ENCODE measurements at regions not wholly inside any gene's neighbourhood (a gene's known extent, or its start where the extent isn't known, plus 50 kb on each side); places are given as distances from the start of the nearest gene placed in this dataset.
A peak's percentile ranks its signal among the peaks of the same experiment; 100 is the strongest.

DNA sequence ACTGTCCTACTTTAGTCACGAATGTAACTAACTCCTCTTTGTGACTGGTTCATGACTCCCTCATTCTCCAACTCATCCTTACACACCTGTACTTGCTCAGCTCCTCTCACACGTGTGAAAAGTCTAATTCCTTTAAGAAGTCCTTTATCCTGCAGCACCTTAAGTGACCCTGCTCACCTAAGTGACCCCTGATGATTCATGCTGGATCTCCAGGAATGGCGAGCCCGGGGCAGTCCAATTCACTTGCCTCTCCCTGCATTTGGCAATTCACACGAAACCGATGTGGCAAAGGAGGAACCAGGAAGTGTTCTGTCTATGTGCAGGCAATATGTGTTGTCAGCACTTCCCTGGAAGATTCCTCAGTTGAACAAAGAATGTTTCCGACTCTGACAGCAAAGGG, 189.8 kb upstream of the NABP1 start:
- Histone ChIP-seq H3K9me3 (ENCODE audit: control insufficient read depth, insufficient read depth, low read depth, low read length) (peaks cover 2% of the 10 kb centered on the region; the same call in 1 of the 2 replicates), H3K4me3 (ENCODE audit: low read depth in 2 of 2, low read length in 2 of 2) (no peak overlapping the region), H3K27me3 (ENCODE audit: control insufficient read depth, insufficient read depth, low read length) (no peaks in the 10 kb centered on the region), H3K36me3 (ENCODE audit: control insufficient read depth, insufficient read depth, low read length) (no peaks in the 10 kb centered on the region), H3K4me1 (ENCODE audit: control insufficient read depth, insufficient read depth, low read length) (peaks cover 5% of the 10 kb centered on the region), H3K27ac (ENCODE audit: low read length) (no peak overlapping the region)
- no peak for DNase-seq (ENCODE audit: low read depth, low spot score)
- CTCF ChIA-PET: no interaction called here
- no TSS peak for BruUV-seq (replicated peaks)
- peak; percentile 30; the same call in 1 of the 2 replicates for ATAC-seq
- TF ChIP-seq TCF7L2 (IDR thresholded peaks at IDR 0.05; ENCODE audit: low read depth, low read length) (no peak), POLR2AphosphoS5 (IDR thresholded peaks at IDR 0.05; ENCODE audit: low read depth, low read length) (no peak)
- TF ChIP-seq, protein P1, sequence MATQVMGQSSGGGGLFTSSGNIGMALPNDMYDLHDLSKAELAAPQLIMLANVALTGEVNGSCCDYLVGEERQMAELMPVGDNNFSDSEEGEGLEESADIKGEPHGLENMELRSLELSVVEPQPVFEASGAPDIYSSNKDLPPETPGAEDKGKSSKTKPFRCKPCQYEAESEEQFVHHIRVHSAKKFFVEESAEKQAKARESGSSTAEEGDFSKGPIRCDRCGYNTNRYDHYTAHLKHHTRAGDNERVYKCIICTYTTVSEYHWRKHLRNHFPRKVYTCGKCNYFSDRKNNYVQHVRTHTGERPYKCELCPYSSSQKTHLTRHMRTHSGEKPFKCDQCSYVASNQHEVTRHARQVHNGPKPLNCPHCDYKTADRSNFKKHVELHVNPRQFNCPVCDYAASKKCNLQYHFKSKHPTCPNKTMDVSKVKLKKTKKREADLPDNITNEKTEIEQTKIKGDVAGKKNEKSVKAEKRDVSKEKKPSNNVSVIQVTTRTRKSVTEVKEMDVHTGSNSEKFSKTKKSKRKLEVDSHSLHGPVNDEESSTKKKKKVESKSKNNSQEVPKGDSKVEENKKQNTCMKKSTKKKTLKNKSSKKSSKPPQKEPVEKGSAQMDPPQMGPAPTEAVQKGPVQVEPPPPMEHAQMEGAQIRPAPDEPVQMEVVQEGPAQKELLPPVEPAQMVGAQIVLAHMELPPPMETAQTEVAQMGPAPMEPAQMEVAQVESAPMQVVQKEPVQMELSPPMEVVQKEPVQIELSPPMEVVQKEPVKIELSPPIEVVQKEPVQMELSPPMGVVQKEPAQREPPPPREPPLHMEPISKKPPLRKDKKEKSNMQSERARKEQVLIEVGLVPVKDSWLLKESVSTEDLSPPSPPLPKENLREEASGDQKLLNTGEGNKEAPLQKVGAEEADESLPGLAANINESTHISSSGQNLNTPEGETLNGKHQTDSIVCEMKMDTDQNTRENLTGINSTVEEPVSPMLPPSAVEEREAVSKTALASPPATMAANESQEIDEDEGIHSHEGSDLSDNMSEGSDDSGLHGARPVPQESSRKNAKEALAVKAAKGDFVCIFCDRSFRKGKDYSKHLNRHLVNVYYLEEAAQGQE (IDR thresholded peaks at IDR 0.05; ENCODE audit: insufficient read depth in 1 of 2, low read depth in 2 of 2, low read length in 1 of 2): no peak
- TF ChIP-seq, protein P2, sequence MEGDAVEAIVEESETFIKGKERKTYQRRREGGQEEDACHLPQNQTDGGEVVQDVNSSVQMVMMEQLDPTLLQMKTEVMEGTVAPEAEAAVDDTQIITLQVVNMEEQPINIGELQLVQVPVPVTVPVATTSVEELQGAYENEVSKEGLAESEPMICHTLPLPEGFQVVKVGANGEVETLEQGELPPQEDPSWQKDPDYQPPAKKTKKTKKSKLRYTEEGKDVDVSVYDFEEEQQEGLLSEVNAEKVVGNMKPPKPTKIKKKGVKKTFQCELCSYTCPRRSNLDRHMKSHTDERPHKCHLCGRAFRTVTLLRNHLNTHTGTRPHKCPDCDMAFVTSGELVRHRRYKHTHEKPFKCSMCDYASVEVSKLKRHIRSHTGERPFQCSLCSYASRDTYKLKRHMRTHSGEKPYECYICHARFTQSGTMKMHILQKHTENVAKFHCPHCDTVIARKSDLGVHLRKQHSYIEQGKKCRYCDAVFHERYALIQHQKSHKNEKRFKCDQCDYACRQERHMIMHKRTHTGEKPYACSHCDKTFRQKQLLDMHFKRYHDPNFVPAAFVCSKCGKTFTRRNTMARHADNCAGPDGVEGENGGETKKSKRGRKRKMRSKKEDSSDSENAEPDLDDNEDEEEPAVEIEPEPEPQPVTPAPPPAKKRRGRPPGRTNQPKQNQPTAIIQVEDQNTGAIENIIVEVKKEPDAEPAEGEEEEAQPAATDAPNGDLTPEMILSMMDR (IDR thresholded peaks at IDR 0.05): no peak
- intact Hi-C loops (cut with micrococcal nuclease; ENCODE audit: unreplicated experiment): no loop called here
- in situ Hi-C loops (cut with HindIII; ENCODE audit: low pct_unique_long_range_greater_than_20kb, low sequenced_read_pairs): no loop called here
- POLR2A ChIA-PET: no interaction called here

DNA sequence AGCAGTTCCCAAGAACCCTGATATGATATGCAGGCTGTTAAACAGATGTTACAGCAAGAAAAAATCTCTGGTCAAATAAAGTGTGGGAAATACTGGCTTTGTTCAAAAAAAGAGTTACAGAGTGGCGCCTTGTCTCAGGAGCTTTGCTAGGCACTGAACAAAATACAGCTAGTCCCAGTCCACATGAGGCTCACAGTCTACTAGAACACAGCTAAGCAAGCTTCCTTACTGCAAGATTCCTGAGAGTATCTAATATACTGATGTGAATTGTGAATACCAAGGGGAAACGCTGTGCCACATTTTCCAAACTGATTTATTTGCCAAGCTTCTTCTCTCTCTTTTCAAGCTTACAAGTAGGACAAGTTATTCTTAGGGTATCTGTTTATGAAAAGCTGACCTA, 188.8 kb upstream of the NABP1 start:
- POLR2A ChIA-PET: no interaction called here
- no TSS peak for BruUV-seq (replicated peaks)
- peaks cover 5% of the 10 kb centered on the region for H3K4me1 ChIP-seq (ENCODE audit: control insufficient read depth, insufficient read depth, low read length)
- H3K36me3 ChIP-seq (ENCODE audit: control insufficient read depth, insufficient read depth, low read length): no peaks in the 10 kb centered on the region
- ATAC-seq (no peak), DNase-seq (ENCODE audit: low read depth, low spot score) (no peak)
- in situ Hi-C loops (cut with HindIII; ENCODE audit: low pct_unique_long_range_greater_than_20kb, low sequenced_read_pairs): no loop called here
- no peaks in the 10 kb centered on the region for H3K9me3 ChIP-seq (ENCODE audit: control insufficient read depth, insufficient read depth, low read depth, low read length)
- CTCF ChIA-PET: interaction anchor here (0.8 kb wide), 1 partner anchor 13 kb away, joined by 5 read pairs; no protein-coding TSS in a partner anchor
- H3K4me3 ChIP-seq (ENCODE audit: low read depth in 2 of 2, low read length in 2 of 2): no peak overlapping the region
- no peaks in the 10 kb centered on the region for H3K27me3 ChIP-seq (ENCODE audit: control insufficient read depth, insufficient read depth, low read length)
- no peak overlapping the region for H3K27ac ChIP-seq (ENCODE audit: low read length)
- intact Hi-C loops (cut with micrococcal nuclease; ENCODE audit: unreplicated experiment): no loop called here
- TF ChIP-seq, protein P2 (IDR thresholded peaks at IDR 0.05): no peak
- TF ChIP-seq TCF7L2 (IDR thresholded peaks at IDR 0.05; ENCODE audit: low read depth, low read length) (no peak), POLR2AphosphoS5 (IDR thresholded peaks at IDR 0.05; ENCODE audit: low read depth, low read length) (no peak), SIN3A (IDR thresholded peaks at IDR 0.05; ENCODE audit: borderline replicate concordance, insufficient read depth, low read depth, low read length) (no peak)
- TF ChIP-seq, protein P1 (IDR thresholded peaks at IDR 0.05; ENCODE audit: insufficient read depth in 1 of 2, low read depth in 2 of 2, low read length in 1 of 2): no peak

All from Panc1 (cell line).